ENCODE measurements at regions not wholly inside any gene's neighbourhood (a gene's known extent, or its start where the extent isn't known, plus 50 kb on each side); places are given as distances from the start of the nearest gene placed in this dataset.

GRCh38 chr7:42407833-42408232 lies 170.8 kb upstream of the GLI3 start:
- TF ChIP-seq GATA3 (IDR thresholded peaks at IDR 0.05; ENCODE audit: low read depth, low read length), result no peak
- TF ChIP-seq GATA2 (IDR thresholded peaks at IDR 0.05; ENCODE audit: low read depth, low read length), result no peak

All from SH-SY5Y (cell line).